ENCODE measurements at regions not wholly inside any gene's neighbourhood (a gene's known extent, or its start where the extent isn't known, plus 50 kb on each side); places are given as distances from the start of the nearest gene placed in this dataset.

GRCh38 chr10:43902842-43903241, 254.2 kb upstream of the ZNF32 start:
- TF ChIP-seq POLR2AphosphoS5 (IDR thresholded peaks at IDR 0.05; ENCODE audit: low read depth, low read length) (no peak), SIN3A (IDR thresholded peaks at IDR 0.05; ENCODE audit: borderline replicate concordance, insufficient read depth, low read length) (no peak)
